ENCODE measurements at regions not wholly inside any gene's neighbourhood (a gene's known extent, or its start where the extent isn't known, plus 50 kb on each side); places are given as distances from the start of the nearest gene placed in this dataset.

DNA sequence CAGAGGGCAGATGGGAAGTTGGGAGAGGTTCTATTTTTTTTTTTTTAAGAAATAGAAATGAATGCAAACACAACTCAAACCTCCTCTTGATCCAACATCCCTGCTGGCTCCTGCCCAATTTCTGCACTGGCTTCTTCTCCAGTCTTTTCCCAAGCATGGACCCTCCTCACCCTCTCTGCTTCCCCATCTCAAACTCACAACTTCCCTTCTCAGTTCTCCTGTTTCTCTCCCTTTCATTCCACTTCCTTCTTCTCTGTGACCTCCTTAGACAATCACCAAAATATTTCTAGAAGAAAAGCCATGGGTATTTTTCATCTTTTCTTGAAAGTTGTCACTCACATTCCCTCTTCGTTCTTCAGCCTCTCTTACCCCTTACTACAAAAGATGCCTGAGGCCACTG, 85.2 kb upstream of the VPREB1 start:
- TF ChIP-seq, protein P1, sequence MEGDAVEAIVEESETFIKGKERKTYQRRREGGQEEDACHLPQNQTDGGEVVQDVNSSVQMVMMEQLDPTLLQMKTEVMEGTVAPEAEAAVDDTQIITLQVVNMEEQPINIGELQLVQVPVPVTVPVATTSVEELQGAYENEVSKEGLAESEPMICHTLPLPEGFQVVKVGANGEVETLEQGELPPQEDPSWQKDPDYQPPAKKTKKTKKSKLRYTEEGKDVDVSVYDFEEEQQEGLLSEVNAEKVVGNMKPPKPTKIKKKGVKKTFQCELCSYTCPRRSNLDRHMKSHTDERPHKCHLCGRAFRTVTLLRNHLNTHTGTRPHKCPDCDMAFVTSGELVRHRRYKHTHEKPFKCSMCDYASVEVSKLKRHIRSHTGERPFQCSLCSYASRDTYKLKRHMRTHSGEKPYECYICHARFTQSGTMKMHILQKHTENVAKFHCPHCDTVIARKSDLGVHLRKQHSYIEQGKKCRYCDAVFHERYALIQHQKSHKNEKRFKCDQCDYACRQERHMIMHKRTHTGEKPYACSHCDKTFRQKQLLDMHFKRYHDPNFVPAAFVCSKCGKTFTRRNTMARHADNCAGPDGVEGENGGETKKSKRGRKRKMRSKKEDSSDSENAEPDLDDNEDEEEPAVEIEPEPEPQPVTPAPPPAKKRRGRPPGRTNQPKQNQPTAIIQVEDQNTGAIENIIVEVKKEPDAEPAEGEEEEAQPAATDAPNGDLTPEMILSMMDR (IDR thresholded peaks at IDR 0.05), result no peak
- TF ChIP-seq POLR2A (IDR thresholded peaks at IDR 0.05), result no peak

All from sigmoid colon (tissue), 3 donors.